ENCODE measurements at regions not wholly inside any gene's neighbourhood (a gene's known extent, or its start where the extent isn't known, plus 50 kb on each side); places are given as distances from the start of the nearest gene placed in this dataset.

- DNase-seq = no peak
These were observed 170.4 kb upstream of the LRRN1 start for GRCh38 chr3:3628676-3629328.

GRCh38 chr3:3627114-3627513 lies 172.1 kb upstream of the LRRN1 start:
- DNase-seq = no peak

GRCh38 chr3:3625544-3626271 lies 173.5 kb upstream of the LRRN1 start:
- no peak for DNase-seq

- no peak for DNase-seq
These were observed 179.4 kb upstream of the LRRN1 start for GRCh38 chr3:3619815-3620214.

- no peak for DNase-seq
These were observed 180.6 kb upstream of the LRRN1 start for GRCh38 chr3:3618623-3619022.

- no peak for DNase-seq
These were observed 183.7 kb upstream of the LRRN1 start for GRCh38 chr3:3615533-3615932.

- DNase-seq = no peak
These were observed 188.5 kb upstream of the LRRN1 start for GRCh38 chr3:3610581-3611298.

GRCh38 chr3:3606321-3606720 lies 192.9 kb upstream of the LRRN1 start:
- DNase-seq = no peak

GRCh38 chr3:3605226-3605625 lies 194.0 kb upstream of the LRRN1 start:
- no peak for DNase-seq

GRCh38 chr3:3603351-3603750 lies 195.9 kb upstream of the LRRN1 start:
- no peak for DNase-seq

- DNase-seq = no peak
These were observed 198.4 kb upstream of the LRRN1 start for GRCh38 chr3:3600665-3601340.

- no peak for DNase-seq
These were observed 200.2 kb upstream of the LRRN1 start for GRCh38 chr3:3599016-3599415.

GRCh38 chr3:3594986-3595385 lies 204.2 kb upstream of the LRRN1 start:
- DNase-seq = no peak

- no peak for DNase-seq
These were observed 209.5 kb upstream of the LRRN1 start for GRCh38 chr3:3589715-3590130.

GRCh38 chr3:3587647-3587972 lies 211.6 kb upstream of the LRRN1 start:
- no peak for DNase-seq

GRCh38 chr3:3586843-3587646 lies 212.2 kb upstream of the LRRN1 start:
- no peak for DNase-seq

GRCh38 chr3:3586336-3586735 lies 212.9 kb upstream of the LRRN1 start:
- DNase-seq = peak; percentile 22 to 27

GRCh38 chr3:3579658-3580057 lies 219.6 kb upstream of the LRRN1 start:
- DNase-seq = no peak

GRCh38 chr3:3578718-3579117 lies 220.5 kb upstream of the LRRN1 start:
- DNase-seq = peak; percentile 69 to 76

- no peak for DNase-seq
These were observed 221.4 kb upstream of the LRRN1 start for GRCh38 chr3:3577823-3578222.

GRCh38 chr3:3573341-3573740 lies 225.9 kb upstream of the LRRN1 start:
- no peak for DNase-seq

- DNase-seq = no peak
These were observed 238.5 kb upstream of the LRRN1 start for GRCh38 chr3:3560591-3561311.
